Activated T-cell treated with anti-CD3 and anti-CD28 coated beads for 24 hours (primary cell): ENCODE measurements at regions not wholly inside any gene's neighbourhood (a gene's known extent, or its start where the extent isn't known, plus 50 kb on each side); places are given as distances from the start of the nearest gene placed in this dataset.

Source experiments
- DNase-seq: peaks from one replicate; pipeline ENCODE4 v3.0.0-alpha.2; 2020; ENCODE audit warnings: low read depth

DNA sequence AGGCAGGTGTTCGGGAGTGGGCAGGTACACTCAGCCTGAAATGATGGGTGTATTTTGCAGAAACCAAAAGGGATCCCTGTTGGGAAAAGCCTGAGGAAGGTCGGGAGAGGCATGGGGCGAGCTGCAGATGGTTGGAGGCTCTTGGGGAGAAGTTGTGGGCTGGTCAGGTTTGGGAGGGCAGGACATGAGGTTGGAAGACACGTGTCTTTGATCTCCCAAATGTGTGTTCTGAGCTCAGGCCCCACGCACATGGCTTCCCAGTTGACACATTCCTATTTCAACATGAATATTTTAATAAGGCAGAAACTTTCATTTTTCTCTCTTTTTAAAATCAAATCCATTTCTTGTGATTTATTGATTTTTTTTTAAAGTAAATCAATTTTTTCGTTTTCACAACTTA lies 1003.3 kb downstream of the TBC1D22A start:
- no peak for DNase-seq

DNA sequence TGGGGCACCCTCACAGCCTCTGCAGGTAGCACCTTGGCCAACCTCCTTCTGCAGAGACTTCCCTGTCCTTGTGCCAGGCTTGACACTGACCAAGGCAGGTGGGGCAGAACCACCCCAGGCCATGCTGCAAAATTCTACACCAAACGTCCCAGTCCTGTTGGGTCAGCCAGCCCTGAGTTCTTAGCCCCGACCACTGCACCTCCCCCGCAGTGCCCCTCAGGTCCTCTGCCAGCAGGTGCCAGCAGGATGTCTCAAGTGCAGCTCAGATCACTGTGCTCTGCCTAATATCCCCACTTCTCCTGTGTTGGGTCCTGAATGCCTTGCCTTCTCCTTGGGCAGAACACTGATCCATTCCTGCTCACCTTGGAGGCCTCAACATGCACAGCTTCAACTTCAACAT lies 999.7 kb downstream of the TBC1D22A start:
- DNase-seq: no peak

DNA sequence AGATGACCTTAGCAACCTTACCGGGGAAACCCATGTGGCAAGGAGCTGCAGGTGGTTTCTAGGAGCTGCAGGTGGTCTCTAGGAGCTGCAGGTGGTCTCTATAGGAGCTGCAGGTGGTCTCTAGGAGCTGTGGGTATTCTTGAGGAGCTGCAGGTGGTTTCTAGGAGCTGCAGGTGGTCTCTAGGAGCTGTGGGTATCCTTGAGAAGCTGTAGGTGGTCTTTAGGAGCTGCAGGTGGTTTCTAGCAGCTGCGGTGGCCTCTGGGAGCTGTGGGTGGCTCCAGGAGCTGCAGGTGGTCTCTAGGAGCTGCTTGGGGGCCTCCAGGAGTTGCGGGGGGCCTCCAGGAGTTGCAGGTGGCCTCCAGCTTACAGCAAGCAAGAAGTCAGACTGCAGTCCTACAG lies 997.5 kb downstream of the TBC1D22A start:
- DNase-seq: no peak

DNA sequence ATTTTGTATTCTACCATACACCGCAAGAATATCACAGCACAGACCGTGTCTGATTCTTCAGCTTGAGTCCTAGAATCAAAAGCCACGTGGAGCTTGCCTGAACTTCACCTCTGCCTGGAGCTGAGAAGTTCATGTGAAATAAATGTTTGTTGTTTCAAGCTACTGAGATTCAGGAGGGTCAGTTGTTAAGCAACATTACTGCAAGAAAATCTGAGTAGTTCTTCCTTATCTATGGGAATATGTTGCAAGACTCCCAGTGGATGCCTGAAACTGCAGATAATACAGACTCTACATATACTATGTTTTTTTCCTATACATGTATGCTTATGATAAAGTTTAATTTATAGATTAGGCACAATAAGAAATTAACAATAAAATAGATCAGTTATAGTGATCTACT lies 995.3 kb downstream of the TBC1D22A start:
- no peak for DNase-seq

DNA sequence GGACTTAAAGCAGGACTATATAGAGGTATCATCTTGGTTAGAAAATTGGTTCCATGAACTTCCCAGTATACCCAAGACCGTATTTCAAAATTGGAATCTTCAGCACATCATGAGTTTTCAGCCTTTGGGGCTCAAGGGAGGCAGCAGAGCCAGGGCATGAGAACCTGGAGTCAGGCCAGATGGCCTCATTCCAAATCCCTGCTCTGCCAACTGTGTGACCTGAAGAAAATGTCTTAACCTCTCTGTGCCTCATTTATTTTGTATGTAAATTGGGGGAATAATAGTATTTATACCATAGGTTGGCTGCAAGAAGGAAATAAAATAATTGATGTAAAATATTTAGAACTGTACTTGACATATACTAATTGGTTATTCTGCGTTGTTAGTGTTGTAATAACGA lies 987.6 kb downstream of the TBC1D22A start:
- DNase-seq: no peak

DNA sequence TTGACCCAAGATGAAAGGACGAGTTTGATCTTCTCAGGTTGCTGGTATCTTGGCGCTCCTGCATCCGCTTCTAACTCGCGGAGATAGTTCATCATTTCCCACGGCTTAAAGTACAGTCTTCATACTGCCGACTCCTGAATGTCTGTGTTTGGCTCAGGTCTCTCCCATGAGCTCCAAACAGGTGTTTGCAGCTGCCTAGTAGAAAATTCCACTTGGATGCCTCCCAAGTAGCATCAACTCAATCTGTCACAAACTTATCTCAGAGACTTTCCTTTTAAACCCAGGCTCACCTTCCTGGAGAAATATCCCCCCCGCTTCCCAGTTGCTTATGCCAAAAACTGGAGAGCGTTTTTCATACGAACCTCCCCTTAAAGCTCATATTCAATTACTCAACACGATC lies 986.5 kb downstream of the TBC1D22A start:
- DNase-seq: no peak

DNA sequence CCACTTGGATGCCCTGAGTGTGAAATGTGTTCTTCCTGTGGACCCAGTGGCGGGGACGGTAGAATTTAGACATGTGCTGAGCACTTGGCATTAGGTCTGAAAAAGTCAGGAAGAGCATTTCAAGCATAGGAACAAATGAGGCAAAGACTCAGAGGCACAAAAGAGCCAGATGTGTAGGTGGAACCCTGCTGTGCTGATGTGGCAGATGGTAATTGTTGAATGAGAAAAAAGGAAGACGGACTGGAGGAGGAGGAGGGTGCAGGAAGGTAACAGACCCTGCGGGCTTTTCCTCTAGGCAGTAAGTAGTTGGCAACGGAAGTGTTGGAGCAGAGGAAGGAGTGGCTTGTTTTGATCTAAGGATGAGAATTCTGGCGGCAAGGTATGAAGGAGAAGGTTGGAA lies 985.8 kb downstream of the TBC1D22A start:
- DNase-seq: no peak

DNA sequence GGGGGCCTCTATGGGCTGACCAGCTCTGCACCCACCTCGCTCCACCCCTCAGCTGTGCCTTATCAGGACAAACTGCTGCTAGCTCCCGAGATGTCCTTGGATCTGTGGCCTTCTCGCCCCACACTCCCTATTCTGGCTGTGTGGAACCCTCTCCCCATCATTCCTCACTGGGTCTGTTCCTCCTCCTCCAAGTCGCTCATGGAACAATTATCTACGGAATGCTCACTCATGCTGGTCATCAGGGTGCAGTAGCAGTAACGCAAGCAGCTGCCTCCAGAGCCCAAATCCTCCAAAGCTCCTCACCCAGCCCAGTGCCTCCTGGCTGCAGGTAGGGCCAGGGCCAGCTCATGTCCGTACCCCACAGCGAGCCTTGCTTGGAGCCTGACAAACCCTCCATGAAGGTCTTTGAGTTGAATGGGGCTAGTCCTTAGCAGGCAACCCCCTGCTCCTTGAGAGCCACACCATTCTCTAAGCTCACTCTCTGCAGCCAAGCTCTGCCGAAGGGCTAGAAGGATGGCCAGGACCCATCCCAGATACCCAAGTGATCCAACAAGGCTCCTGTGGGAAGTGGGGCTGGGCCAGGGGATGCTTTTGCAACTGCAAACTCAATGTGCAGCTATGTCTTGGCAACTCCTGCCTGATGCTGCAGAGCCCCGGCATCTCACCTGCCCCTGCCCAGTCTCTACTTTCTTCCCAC lies 977.8 kb downstream of the TBC1D22A start:
- no peak for DNase-seq

DNA sequence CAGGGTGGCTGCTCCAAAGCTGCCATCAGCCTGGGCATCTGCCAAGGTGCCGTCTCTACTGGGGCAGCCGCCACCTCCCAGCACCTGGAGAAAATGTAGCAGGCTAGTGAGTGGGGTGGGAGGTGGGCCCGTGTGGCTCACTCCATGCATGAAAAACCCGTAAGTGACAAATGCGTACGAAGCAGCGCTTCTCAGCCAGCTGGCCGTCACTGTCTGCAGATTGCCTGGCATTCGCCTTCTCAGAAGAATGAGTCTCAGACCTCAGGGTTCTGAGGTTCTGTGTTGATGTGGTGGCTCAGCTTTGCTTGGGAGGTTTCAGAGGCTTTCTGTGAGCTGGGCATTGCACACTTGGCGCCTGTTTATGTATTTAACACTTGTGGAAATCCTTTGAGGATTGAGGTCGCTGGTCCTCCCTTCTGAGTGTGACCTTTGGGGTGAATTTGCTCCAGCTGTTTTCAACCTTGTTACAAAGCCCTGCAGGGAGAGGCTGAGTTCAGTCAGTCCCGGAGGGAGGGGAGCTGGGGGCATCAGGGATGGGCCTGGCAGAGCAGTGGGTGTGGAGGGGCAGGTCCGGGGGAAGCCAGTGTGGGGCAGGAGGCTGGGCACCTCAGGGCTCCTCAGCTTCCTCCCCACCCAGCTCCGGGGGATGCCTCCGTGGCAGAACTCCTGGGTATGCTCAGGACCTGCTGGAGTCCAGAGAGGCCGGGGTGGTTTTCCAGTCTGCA lies 977.0 kb downstream of the TBC1D22A start:
- DNase-seq: no peak

DNA sequence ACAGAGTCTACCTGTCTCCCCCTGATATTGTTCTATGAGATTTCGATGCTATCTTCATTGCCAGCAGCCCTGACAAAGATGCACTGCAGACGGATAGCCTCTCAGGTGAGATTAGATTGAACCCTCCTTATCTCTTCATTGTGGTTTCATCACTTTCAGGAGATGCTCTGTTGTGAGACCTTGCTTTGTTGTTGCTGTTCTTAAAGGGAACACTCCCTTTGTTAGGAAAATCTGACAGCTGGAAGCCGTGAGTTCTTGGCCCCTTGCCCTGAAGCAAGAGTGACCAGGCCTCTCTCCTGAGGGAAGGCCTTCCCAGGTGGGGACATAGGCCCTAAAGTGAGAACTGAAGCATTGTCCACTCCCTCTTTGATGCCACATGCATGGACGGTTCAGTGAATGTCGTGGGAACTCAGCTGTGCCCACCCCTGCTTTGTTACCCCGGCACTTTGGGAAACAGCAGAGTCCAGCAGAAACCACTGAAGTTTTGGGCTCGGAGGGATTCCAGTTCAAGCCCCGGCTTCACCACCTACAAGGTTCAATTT lies 976.1 kb downstream of the TBC1D22A start:
- no peak for DNase-seq

DNA sequence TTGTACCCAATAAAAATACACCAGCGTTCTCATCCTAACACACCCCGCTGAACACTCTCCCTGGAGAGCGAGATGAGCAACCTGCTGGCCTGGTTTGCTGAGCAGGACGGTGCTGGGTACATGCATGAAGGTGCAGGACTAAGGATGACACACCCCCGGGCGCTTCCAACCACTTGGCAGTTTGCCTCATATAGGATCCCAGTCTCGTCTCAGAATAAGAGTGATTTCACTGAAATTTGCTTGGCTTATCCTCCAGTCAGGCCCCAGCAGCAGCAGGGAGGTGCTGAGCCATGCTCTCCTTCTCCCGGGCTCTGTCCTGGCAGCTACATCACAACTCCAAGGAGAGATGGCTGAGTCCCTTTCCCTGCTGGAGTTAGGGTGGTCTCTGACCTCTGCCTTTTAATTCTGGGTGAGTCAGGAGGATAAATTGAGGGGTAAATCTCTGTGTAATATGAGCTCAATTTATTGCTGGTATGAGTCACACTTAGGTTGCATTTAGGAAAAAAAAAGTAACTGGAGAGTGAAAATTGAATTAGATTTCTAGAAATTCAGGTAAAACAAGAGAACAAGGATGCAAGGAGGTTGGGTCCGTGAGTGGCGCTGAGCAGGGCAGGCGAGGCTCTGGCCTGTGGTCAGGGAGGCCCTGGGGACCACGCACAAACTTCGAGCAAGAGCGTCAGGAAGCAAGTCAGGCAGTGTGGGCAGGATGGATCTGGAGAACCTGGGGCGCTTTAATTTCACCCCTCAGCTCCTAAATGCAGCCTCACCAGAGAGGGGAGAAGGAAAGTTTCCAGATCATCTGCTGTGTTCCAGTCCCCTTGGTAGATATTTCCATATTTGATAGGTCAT lies 974.0 kb downstream of the TBC1D22A start:
- DNase-seq: no peak

DNA sequence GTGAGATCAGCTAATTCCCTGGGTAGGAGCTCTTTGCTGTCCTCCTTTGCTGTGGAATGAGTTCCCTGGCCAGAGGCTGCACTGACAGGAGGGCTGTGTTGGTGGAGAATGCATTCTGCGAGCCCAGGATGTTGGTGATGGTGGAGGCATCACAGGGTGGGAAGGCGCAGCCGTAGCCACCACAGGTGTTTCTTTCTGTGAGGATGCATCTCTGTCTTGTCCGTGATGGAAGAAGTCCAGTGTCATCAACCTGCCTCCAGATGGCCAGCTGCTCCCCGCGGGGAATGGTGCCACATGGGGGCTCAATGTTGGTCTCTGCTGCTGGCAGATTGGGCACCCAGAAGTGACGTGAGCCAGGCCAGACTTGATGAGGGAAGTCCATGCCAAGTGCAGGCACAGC lies 972.1 kb downstream of the TBC1D22A start:
- no peak for DNase-seq

DNA sequence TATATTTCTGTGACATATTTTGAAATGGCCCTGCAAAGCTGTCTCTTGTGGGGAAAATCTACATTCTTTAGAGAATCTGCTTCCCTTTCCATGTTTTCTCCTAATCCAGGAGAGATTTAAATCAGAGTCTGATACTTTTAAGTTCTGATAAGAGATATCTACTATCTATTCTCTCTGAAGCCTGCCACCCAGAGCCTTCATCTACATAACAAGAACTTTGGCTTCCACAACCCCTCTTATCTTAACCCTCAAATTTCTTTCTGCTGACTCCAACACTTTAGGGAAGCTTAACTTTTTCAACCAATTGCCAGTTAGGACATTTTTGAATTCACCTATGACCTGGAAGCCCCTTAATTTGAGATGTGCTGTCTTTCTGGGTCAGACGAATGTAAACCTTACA lies 965.2 kb downstream of the TBC1D22A start:
- no peak for DNase-seq

DNA sequence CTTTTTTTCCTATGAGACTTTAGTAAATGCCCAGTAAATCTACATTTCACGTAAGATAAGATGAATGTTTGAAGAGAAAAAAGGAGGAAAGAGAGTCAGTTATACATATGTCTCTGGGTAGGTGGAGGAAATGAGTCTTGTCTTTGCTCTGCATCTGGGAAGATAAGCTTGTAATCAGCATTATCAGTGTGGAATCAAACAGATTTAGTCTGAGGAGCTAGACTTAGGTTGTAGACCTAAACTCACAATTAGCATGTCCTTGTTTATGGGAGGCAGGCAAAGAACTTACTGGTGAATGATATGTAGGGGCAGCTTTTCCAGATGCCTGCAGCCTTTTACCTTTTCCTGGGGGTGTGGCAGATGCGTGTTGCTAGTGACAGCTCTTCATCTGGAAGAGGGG lies 962.3 kb downstream of the TBC1D22A start:
- DNase-seq: no peak

DNA sequence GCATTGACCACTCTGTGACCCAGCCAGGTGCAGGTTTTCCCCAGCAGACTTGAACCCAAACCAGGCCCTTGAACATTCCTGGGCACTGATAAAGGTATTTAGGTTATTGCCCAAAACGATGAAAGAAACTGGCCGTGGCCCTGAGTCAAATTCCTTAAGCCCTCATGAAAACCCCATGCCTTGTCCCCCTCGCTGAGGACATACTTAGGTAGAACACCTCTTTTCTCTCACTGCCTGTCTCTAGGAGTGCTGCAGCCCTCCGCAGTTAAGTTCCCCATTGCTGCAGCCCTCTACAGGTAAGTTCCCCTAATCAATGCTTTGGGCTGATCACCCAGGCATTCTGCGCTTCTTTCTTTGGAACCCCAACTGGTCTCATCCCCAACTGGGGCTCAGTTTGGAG lies 961.6 kb downstream of the TBC1D22A start:
- DNase-seq: no peak

DNA sequence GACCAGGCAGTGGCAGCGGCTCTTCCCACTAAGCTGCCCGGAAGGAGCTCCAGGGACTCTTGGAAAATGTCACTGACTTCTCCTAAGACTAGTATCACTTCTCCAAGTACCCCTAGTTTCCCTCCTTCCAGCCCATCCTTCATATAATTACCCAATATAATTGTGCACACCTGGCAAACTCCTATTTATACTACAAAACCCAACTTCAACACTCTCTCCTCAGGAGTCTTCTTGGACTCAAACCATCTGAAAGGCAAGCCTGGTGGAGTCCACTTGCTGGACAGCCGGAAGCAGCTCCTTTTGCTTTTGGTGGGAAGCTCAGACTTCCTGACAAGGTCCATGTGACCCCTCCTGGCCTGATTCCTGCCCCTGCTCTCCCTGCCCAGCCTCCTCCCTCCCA lies 955.9 kb downstream of the TBC1D22A start:
- DNase-seq: no peak

DNA sequence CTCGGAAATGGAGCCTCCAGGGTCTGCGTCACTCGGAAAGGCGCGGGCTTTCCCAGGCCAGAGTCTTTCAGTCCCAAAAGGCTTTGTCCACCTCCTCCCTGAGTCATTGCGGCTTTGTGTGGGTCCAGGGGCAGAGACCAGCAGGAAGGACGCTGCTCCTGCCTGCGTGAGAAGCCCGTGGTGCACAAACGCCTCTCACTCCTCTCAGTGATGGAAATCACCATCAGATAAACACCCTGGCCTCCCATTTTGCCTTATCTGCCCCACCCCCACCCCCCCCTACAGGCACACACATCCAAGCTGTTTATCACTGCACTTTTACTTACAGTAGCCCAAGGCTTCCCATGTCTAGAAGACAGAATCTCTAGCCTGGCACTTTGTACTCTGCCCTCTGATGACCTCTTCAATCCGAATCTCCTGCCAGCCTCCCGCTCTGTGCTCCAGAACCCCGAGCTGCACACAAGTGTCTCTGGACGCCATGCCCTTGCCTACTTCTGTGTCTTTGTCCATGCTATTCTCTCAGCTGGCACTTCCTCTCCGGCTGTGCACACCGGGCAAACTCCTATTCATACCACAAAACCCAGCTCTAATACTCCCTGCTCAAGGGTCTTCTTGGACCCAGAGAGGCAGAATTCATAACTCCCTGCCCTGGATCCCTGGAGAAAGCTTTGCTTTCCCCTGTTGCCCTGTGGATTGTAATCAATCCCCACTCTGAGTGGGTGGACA lies 954.6 kb downstream of the TBC1D22A start:
- no peak for DNase-seq

DNA sequence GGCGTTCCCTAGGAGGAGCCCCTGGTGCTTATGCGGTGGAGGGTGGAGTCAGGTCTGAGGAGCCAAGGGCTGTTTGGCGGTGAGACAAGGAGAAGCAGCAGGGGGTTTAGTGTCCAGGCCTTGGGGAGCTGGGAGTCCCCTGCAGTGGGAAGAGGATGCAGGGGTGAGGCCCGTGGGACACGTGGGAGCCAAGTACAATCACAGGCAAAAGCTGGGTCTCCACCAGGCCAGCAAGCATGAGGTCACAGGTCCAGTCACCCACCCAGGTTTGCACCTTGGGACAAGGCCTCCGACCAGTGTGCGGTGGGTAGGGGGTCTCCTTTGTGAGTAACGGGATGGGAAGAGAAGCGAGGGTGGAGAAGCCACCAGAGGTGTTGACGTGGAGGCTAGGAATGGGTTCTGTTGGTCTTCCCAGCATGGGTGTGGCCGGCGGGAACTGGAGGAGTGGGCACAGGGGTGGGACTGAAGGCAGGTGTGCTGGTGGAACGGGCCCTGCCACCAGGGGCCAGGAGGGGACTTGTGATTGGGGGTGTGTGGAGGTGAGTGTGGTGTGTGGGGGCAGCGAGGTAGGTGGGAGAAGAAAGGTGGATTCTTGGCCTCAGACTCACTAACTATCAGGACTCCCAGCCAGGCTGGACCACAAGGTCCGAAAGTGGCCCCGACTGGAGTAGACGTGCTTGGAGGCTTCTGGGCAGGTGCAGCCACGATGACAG lies 953.6 kb downstream of the TBC1D22A start:
- no peak for DNase-seq

DNA sequence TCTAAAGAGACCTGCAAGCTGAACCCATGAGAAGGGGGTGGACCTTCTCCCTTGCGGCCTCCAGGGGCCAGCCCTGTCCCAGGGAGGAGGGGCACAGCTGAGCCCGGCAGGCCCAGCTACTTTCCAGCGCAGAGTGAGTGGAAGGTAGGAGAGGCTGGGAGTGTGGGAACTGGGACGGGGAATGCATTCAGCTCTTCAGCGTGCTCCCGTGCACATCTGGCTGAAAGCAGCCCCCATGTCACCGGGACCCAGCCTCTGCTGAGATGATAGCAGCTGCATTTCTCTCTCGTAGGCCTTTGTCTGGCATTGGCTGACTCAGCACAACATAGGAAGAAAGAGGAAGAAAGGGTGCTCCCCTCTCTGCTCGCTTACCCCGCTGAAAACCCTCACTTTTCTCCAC lies 951.5 kb downstream of the TBC1D22A start:
- DNase-seq: no peak

DNA sequence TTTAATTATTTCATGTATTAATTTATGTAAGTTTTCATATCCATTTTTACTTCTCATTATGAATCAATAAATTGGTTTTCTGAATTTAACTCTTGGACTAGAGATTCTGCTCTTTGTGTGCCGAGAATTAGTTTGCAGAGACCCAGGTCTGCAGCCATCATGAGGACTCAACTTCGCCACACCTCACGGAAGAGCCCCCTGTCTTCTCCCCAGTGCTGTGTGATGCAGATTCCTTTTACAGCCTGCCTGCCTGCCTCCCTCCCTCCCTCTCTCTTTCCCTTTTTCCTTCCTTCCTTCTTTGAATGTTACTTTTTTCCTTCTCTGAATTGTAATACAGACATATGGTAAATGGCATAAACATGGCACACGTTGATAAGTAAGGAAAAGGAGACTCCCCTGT lies 947.7 kb downstream of the TBC1D22A start:
- no peak for DNase-seq

DNA sequence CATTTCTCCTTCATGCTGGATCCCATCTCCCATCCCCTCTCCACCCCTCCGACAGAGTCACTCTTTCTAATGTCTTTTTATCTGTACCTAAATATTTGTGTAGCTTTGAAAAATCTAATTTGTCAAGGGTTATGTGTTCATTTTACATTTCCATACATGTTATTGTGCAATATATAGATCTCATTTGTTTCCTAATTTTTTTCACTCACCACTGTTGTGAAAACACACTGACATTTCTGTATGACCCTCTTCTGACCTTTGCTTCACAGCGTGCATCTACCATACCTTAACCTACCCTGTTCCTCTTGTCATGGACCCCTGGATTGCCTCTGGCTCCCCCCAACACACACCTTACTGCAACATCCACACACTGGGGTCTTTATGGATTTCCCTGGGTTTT lies 942.9 kb downstream of the TBC1D22A start:
- DNase-seq: no peak
